C4-2B (cell line): ENCODE measurements at regions not wholly inside any gene's neighbourhood (a gene's known extent, or its start where the extent isn't known, plus 50 kb on each side); places are given as distances from the start of the nearest gene placed in this dataset.
A peak's percentile ranks its signal among the peaks of the same experiment; 100 is the strongest.
"Not testable (repeated sequence)": the region's sequence is repeated elsewhere in the genome, so short reads cannot be mapped to it uniquely, and the experiment has no call there.

Experiments used
- H3K27ac ChIP-seq: fragments of 450-650 bp; 2 replicates; pipeline ENCODE4 v1.5.1; 2017
- TF ChIP-seq, protein P1 (sequence below): fragments of 450-650 bp; conservative IDR thresholded peaks from 2 replicates; pipeline ENCODE4 v1.5.1; 2017; ENCODE audit warnings: mild to moderate bottlenecking

DNA sequence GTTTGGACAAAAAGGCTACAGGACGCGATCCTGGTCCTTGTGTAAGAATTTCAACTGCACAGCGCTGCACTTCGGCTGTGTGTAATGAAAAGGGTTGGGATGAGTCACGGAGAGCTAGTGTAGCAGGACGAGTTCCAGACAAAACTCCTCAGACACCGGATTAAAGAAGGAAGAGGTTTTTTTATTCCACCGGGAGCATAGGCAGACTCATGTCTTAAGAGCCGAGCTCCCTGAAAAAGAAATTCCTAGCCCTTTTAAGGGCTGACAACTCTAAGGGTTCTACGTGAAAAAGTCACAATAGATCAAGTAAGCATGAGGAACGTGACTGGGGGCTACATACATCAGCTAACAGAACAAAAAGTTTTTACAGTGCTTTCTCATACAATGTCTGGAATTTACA is 54.8 kb upstream of the FAM90A1 start:
- H3K27ac ChIP-seq = not testable (repeated sequence)

DNA sequence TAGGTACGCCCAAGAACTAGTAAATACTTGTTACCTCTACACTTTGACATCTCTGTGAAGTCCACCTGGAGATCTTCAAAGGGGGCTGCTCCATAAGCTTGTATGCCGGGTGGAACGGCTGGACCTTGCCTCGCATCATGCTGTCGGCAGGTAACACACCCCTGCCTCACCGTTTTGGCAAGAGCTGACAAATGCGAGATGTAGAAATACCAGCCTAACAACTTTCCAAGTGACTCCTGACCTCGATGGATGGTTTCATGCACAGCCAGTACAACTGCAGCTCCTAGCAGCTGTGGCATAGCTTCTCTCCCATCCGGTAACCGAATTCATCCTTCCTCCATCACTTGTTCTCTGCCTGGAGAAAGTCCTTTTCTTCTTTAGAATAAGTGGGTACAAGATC is 58.3 kb upstream of the FAM90A1 start:
- not testable (repeated sequence) for H3K27ac ChIP-seq

DNA sequence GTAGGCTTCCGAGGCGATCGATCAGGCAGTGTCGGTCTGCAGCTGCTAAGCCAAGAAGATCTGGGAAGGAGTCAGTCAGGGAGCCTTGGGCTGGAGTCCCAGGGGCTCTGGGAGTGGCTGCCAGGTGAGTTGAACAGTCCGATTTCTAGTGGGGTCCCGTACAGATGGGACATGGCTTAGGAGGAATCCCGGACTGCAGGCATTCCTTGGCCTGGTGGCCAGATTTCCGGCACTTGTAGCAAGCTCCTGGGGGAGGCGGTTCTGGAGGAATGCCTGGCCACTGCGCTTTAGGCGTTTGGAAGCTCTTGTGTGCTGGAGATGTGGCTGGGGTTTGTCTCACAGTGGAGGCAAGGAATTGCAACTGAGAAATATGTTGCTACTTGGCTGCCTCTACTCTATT is 64.3 kb upstream of the FAM90A1 start:
- H3K27ac ChIP-seq = not testable (repeated sequence)

DNA sequence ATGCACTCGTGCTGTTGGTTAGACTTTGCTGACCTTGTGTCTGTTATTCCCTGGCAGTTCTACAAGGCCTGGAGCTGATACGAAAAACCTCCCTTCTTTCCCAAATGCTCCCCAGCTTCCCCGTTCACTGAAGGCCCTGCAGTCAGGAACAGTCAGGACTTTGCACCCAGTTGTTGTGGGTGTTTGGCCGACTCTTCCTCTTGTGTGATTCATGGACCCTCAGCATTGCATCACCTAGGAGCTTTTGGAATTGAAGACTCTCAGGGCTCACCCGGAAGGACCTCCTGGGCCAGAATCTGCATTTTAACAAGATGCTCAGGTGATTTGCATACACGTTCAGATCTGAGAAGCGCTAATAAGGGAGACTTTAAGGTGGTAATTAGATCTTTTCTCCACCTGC is 67.2 kb upstream of the FAM90A1 start:
- H3K27ac ChIP-seq = not testable (repeated sequence)

DNA sequence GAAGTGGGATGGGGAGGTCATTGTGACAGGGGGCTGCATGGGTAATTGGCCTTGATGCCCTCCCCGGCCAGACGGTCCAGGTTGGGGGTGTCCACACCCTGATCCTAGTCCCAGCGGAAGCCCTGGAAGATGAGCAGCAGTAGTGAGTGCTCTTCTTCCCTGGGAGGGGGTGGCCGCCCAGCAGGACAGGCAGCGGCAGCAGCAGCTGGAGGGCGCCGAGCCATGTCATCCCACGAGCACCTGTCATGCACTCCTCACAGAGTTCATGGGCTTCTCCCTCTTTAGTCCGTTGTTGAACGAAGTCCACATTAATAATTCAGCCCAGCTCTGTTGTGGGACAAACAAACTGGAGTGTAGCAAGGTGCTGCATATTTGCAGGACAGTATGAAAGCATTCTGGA is 81.2 kb upstream of the FAM90A1 start:
- H3K27ac ChIP-seq = not testable (repeated sequence)

DNA sequence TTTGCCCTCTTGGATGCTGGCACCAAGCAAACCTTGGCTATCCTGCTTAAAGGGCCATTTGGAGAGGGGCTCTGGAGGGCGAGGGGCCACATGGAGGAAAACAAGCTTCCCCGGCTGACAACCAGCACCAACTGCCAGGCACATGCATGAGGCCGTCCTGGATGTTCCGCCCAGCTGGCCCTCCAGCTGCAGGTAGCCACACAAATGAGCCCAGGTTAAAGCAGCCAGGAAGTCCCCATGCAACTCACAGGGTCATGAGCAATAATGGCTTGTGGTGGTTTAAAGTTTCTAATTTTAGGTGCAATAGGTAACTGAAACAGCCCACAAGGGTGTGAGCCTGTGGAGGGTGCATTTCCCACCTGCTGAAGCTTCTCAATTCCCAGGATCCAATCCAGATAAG is 88.6 kb upstream of the FAM90A1 start:
- H3K27ac ChIP-seq = not testable (repeated sequence)

DNA sequence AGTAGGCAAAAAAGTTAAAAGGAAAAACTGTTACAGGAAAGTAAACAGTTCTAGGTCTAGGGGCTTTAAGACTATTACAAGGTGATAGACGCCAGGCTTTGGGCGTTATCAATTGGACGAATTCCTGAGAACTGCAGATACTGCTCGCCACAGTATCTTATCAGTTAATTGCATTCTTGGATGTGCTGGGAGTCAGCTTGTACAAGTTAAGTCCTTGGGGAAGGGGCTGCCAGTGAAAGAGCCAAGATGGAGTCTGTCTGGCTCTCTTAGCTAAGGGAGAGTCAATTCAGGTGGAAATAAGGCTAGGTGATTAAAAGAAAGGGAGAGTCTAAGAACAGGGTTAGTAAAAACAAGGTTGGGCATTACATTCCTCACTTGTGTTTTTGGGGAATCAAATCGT is 90.3 kb upstream of the FAM90A1 start:
- H3K27ac ChIP-seq = not testable (repeated sequence)

DNA sequence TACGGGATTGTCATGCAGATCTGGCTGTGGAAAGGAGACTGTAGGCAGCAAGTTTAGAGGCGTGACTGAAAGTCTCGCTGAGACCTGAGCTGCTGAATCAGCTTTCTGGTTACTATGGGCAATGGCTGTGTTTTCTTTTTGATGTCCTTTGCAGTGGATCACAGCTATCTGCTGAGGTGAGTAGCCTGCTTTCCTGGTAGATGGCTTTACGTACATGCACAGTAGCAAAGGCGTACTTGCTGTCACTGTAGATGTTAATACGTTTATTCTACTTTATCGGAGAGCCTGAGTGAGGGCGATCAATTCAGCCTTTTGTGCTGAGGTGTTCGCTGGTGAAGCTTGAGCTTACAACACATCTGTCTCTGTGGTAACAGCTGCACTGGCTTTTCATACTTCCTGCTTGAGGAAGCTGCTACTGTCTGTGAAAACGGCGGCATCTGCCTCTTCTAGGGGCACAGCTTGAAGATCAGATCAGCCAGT is 92.9 kb upstream of the FAM90A1 start:
- not testable (repeated sequence) for H3K27ac ChIP-seq

DNA sequence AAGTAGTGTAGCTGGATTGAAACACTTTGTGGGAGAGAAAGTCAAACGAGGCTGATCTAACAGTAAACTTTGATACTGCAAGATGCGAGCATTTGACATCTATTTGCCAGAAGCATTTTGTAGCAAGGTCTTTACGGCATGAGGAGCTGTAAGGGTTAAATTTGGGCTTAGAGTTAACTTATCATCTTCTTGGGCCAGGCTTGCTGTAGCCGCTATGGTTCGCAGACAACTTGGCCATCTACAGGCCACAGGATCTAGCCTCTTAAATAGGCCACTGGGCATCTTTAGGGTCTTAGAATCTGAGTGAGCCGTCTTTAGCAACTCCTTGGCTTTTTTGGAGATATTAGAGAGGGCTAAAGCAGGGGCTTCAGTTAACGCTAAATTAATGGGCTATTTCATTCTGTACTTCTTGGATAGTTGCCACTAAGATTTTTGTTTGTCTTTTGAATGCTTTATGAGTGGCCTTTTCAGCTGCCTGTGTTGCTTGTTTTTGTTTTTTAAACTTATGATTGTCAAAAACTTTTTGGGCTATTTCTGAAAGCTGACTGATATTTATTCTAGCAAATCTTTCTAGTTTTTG is 93.5 kb upstream of the FAM90A1 start:
- H3K27ac ChIP-seq = not testable (repeated sequence)

DNA sequence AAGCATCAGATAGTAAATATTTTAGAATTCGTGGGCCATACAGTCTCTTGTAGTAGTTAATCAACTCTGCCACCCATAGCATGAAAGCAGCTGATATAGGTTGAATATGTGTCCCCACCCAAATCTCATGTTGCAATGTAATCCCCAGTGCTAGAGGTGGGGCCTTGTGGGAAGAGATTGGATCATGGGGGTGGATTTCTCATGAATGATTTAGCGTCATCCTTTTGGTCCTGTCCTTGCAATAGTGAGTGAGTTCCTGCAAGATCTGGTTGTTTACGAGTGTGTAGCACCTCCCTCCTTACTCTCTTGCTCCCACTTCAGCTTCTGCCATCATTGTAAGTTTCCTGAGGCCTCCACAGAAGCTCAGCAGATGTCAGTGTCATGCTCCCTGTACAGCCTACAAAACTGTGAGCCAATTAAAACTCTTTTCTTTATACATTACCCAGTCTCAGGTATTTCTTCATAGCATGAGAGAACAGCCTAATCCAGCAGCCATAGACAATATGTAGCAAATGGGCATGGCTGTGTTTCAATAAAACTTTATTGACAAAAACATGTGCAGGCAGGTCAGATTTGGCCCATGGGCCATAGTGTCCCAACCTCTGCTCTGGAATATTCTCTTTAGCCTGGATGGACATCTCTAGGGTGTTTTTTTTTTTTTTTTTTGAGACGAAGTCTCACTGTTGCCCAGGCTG is 97.9 kb upstream of the FAM90A1 start:
- not testable (repeated sequence) for H3K27ac ChIP-seq

DNA sequence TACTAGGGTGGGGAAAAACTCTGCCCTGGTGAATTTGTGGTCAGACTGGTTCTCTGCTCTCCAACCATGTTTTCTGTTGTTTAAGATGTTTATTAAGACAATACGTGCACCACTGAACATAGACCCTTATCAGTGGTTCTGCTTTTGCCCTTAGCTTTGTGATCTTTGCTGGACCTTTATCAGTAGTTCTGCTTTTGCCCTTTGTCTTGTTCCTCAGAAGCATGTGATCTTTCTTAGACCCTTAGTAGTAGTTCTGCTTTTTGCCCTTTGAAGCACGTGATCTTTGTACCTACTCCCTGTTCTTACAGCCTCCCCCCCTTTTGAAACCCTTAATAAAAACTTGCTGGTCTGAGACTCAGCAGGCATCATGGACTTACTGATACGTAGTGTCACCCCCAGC is 101.4 kb upstream of the FAM90A1 start:
- H3K27ac ChIP-seq = not testable (repeated sequence)

DNA sequence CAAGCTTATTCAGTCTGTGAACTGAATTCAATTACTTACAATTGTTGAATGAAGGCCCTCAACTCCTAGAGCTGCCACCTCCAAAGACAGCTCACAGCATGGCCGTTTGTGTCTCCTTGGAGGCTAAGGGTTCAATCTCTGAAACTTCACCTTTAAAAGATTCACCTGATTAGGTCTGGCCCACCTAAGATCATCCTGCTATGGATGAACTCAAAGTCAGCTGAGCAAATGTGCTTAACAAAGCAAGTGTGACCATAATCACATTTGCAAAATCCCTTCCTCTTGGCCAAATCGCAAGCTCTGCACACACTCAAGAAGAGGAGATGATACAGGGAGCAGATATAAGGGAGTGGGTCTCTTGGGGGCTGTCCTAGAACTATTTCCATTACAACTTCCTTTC is 105.0 kb upstream of the FAM90A1 start:
- not testable (repeated sequence) for H3K27ac ChIP-seq

DNA sequence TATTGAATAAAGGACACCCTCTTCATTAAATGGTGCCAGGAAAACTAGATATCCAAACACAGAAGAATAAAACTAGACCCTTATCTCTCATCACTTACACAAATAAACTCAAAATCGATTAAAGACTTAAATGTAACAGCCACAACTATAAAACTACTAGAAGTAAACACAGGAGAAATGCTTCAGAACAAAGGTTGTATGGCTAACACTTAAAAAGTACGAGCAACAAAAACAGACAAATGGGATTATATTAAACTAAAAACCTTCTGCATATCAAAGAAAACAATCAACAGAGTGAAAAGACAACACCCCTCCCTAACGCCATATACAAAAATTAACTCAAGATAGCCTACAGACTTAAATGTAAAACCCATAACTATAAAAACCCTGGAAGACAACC is 104.7 kb upstream of the CLEC6A start:
- H3K27ac ChIP-seq = not testable (repeated sequence)

DNA sequence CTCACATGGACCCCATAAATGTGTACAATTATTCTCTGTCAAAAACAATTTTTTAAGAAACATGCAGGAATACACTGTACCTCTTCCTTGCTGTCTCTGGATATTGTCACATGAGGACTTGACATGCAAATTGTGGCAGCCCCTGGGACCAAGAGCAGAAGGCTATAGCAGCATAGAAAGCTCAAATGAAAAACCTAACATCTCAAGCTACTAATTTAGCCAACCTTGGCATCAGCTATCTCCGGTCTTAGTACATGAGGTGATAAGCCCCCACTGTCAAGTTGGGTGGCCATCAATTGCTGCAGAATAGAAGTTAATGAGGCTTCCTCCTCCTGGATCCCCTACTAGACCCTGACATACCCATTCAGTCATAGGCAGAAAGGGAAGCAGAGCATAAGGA is 101.0 kb upstream of the CLEC6A start:
- not testable (repeated sequence) for H3K27ac ChIP-seq

DNA sequence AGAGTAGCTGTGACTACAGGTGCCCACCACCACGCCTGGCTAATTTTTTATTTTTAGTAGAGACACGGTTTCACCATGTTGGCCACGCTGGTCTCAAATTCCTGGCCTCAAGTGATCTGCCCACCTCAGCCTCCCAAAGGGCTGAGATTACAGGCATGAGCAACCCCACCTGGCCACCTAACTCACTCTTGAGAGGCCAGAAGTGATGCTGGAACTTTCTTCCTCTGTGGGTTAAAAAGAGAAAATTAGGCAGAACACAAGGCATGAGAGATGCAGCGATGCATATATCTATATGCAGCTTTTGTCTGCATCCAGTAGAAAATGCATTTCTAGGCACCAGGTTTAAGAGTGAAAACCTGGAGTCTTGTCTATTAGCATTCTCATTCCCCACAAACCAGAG is 100.2 kb upstream of the CLEC6A start:
- not testable (repeated sequence) for H3K27ac ChIP-seq

DNA sequence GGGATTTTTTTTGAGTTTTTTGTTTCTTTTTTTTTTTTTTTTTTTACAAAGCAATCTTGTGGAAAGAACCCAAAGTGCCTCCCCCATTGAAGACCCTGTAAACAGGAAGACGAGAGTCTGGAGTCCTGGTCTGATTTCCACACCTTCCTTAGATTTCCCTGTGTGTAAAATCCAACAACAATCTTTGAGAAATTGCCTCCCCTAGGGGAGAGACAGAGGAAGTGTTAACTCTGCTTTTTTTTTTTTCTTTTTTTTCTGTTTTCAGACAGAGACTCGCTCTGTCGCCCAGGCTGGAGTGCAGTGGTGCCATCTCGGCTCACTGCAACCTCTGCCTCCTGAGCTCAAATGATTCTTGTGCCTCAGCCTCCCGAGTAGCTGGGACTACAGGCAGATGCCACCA is 82.0 kb upstream of the CLEC6A start:
- H3K27ac ChIP-seq = not testable (repeated sequence)
- TF ChIP-seq, protein P1, sequence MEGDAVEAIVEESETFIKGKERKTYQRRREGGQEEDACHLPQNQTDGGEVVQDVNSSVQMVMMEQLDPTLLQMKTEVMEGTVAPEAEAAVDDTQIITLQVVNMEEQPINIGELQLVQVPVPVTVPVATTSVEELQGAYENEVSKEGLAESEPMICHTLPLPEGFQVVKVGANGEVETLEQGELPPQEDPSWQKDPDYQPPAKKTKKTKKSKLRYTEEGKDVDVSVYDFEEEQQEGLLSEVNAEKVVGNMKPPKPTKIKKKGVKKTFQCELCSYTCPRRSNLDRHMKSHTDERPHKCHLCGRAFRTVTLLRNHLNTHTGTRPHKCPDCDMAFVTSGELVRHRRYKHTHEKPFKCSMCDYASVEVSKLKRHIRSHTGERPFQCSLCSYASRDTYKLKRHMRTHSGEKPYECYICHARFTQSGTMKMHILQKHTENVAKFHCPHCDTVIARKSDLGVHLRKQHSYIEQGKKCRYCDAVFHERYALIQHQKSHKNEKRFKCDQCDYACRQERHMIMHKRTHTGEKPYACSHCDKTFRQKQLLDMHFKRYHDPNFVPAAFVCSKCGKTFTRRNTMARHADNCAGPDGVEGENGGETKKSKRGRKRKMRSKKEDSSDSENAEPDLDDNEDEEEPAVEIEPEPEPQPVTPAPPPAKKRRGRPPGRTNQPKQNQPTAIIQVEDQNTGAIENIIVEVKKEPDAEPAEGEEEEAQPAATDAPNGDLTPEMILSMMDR = peak; percentile 34

DNA sequence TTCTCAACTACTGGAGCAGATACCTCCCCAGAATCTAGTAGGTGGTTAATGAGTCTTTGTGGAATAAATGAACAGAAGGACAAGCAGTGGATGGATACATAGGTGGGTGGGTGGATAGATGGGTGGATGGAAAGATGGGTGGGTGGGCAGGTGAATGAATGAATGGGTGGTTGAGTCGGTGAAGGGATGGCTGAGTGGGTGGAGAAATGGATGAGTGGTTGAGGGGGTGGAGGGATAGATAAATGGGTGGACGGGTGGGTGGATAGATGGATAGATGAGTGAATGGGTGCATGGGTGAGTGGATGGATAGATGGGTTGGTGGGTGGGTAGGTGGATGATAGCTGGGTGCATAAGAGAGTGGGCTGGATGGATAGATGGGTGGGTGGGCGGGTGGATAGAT is 80.6 kb upstream of the CLEC6A start:
- not testable (repeated sequence) for H3K27ac ChIP-seq

DNA sequence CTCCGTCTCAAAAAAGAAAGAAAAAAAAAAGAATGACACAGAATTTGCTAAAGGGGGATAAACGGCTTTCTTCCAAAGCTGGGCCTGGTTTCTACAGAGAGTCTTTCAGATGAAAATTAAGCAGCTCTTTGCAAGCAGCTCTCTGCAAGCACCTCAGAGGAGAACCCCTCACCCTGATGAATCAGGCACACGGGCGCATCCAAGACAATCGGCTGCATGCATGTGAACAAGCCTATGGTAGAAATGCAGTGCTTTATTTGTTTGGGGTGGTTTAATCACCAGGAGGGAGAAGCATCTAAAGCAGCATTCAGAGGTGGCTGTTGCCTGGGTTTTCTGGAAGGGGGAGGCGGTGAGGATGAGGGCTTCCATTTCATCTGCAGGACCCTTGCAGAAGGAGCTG is 78.0 kb upstream of the CLEC6A start:
- H3K27ac ChIP-seq = not testable (repeated sequence)

DNA sequence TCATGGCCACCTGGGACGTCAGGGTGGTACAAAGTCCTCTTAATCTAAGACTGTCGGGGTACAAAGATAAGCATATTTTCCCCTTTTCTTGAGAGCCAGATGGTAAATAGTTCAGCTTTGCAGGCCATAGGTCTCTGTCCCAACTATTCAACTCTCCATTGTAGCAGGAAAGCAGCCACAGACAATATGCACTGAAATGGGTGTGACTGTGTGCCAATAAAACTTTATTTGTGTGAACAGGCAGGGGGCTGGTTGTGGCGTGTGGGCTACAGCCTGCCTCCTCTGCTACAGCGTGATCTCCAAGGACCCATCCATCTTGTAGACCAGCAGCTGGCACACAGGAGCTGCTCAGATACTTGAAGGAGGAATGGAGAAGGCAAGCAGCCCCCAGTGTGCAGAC is 73.2 kb upstream of the CLEC6A start:
- not testable (repeated sequence) for H3K27ac ChIP-seq

DNA sequence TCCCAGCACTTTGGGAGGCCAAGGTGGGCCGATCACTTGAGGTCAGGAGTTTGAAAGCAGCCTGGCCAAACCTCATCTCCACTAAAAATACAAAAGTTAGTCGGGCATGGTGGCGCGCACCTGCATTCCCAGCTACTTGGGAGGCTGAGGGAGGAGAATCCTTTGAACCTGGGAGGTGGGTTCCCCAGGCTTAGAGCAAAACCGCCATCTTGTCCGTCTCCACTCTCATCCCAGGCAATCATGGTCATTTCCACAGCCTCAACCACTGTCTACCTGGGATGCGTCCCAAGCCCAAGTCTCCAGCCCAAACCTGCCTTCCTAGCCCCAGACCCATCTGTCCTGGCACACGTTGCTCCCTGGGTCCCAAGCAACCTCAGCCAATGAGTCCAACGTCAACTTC is 71.1 kb upstream of the CLEC6A start:
- not testable (repeated sequence) for H3K27ac ChIP-seq

DNA sequence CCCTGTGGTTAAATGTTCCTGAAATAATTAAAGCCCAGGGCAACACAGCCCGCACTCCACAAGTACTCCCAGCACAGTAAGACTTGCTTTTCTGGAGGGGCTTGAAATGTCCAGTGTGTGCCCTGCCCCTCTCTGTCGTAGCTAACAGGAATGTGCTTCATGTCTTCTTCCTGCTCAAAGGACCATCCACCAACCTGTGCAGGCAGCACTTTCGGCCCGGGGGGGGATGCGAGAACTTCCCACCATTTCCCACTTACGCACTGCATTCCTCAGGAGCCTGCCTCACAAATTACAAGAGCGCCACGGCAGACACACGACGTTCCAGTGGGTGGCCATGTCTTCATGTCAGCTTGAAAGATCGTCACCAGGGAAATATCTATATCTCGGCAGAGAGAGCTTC is 70.3 kb upstream of the CLEC6A start:
- H3K27ac ChIP-seq = not testable (repeated sequence)

DNA sequence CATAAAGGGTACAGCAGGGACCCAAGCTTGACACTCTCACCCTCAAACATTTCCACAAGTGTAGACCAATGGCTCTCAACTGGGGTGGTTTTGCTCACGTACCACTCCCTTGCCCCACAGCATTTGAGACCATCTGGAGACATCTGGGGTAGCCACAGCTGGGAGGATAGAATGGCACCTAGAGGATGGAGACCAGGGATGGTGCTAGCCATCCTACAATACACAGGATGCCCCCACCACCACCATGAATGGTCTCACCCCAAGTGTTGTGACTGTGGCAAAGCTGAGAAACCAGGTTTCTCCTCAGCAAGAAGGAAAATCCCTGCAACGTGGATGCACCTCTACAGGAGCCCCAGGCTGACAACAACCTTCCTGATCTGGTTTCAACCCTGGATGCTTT is 69.1 kb upstream of the CLEC6A start:
- H3K27ac ChIP-seq = not testable (repeated sequence)

DNA sequence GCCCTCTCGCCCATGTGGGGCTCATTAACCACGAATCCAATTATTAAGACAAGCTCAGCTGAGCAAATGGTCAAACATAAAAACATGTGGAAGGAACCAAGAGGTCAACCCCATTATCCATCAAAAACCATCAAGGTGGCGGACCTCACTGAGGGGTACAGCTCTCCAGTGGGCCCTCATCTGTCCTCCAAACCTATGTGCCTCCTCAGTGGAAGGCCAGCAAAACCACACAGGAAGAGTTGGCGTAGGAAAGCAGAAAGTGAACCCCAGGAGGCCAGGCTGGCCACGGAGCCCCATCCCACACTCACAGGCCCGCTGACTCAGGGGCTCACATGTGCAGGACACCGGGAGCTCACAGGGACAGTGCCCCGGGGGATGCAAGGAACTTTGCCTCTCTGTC is 66.5 kb upstream of the CLEC6A start:
- not testable (repeated sequence) for H3K27ac ChIP-seq
